ENCODE measurements at regions not wholly inside any gene's neighbourhood (a gene's known extent, or its start where the extent isn't known, plus 50 kb on each side); places are given as distances from the start of the nearest gene placed in this dataset.

GRCh38 chr3:193861012-193861411, 268.0 kb downstream of the OPA1 start:
- TF ChIP-seq CTCF (IDR thresholded peaks at IDR 0.05) (no peak), POLR2A (IDR thresholded peaks at IDR 0.05) (no peak)

Data from esophagus squamous epithelium (tissue), 4 donors.